HUDEP-2 (cell line): ENCODE measurements at regions not wholly inside any gene's neighbourhood (a gene's known extent, or its start where the extent isn't known, plus 50 kb on each side); places are given as distances from the start of the nearest gene placed in this dataset.
"Not testable (repeated sequence)": the region's sequence is repeated elsewhere in the genome, so short reads cannot be mapped to it uniquely, and the experiment has no call there.

Experiments
- DNase-seq, 76 experiments: peaks; one replicate each; lab custom pipeline; 2025; ENCODE audit not compliant: unreplicated experiment in 76 of 76; lab: John Stamatoyannopoulos, UW

GRCh38 chr14:51568366-51568765 is 83.3 kb upstream of the FRMD6 start:
- DNase-seq, result no peak

GRCh38 chr14:51573607-51574006 is 78.1 kb upstream of the FRMD6 start:
- DNase-seq, result no peak

GRCh38 chr14:51574009-51574408 is 77.7 kb upstream of the FRMD6 start:
- no peak for DNase-seq

- DNase-seq, result no peak
Observed at GRCh38 chr14:51575349-51576116, 76.2 kb upstream of the FRMD6 start.

GRCh38 chr14:51576117-51576430 is 75.6 kb upstream of the FRMD6 start:
- no peak for DNase-seq

- DNase-seq, result no peak
Observed at GRCh38 chr14:51576879-51577278, 74.8 kb upstream of the FRMD6 start.

GRCh38 chr14:51578853-51579252 is 72.9 kb upstream of the FRMD6 start:
- DNase-seq, result no peak

- no peak for DNase-seq
Observed at GRCh38 chr14:51581017-51581881, 70.5 kb upstream of the FRMD6 start.

GRCh38 chr14:51582437-51582836 is 69.3 kb upstream of the FRMD6 start:
- DNase-seq, result no peak

GRCh38 chr14:51585055-51585454 is 66.7 kb upstream of the FRMD6 start:
- DNase-seq, result no peak

- DNase-seq, result no peak
Observed at GRCh38 chr14:51592836-51593235, 58.9 kb upstream of the FRMD6 start.

GRCh38 chr14:51593397-51593796 is 58.3 kb upstream of the FRMD6 start:
- no peak for DNase-seq

GRCh38 chr14:51595881-51596455 is 55.7 kb upstream of the FRMD6 start:
- no peak for DNase-seq

- no peak for DNase-seq
Observed at GRCh38 chr14:51596488-51597117, 55.1 kb upstream of the FRMD6 start.

GRCh38 chr14:51597261-51598001 is 54.3 kb upstream of the FRMD6 start:
- DNase-seq, result no peak

GRCh38 chr14:51598924-51599600 is 52.6 kb upstream of the FRMD6 start:
- not testable (repeated sequence) for DNase-seq

- DNase-seq, result no peak
Observed at GRCh38 chr14:51600658-51601057, 51.1 kb upstream of the FRMD6 start.
